Lower lobe of right lung (tissue), 2 donors: ENCODE measurements at regions not wholly inside any gene's neighbourhood (a gene's known extent, or its start where the extent isn't known, plus 50 kb on each side); places are given as distances from the start of the nearest gene placed in this dataset.

Source experiments
- ATAC-seq, 2 donors: fragments of 200-7000 bp; cut with Tn5 transposase; one replicate each; pipeline ENCODE4 v1.9.1; 2020 to 2022; ENCODE audit warnings: mild to moderate bottlenecking in 2 of 2, moderate library complexity in 2 of 2
- DNase-seq: peaks from one replicate; pipeline ENCODE4 v3.0.0-alpha.2; 2020
- H3K27ac ChIP-seq: fragments of 200-600 bp; one replicate; pipeline ENCODE4 v1.8.0; 2022
- H3K27me3 ChIP-seq: fragments of 200-600 bp; one replicate; pipeline ENCODE4 v1.8.0; 2022; ENCODE audit warnings: low read depth
- H3K36me3 ChIP-seq: fragments of 200-600 bp; one replicate; pipeline ENCODE4 v1.8.0; 2022; ENCODE audit warnings: mild to moderate bottlenecking
- H3K4me1 ChIP-seq: fragments of 200-600 bp; one replicate; pipeline ENCODE4 v1.8.0; 2022
- H3K4me3 ChIP-seq: fragments of 200-600 bp; one replicate; pipeline ENCODE4 v1.8.0; 2022; ENCODE audit warnings: mild to moderate bottlenecking
- H3K9me3 ChIP-seq: fragments of 200-600 bp; one replicate; pipeline ENCODE4 v1.8.0; 2022
- intact Hi-C: fragments of 100-400 bp; cut with DNase I; formaldehyde crosslinking; loops from one replicate; pipeline ENCODE4 v1.11.0; 2022
- TF ChIP-seq, protein P1 (sequence below): fragments of 200-600 bp; IDR thresholded peaks from one replicate; pipeline ENCODE4 v1.8.0; 2022; ENCODE audit warnings: antibody characterized with exemption, mild to moderate bottlenecking
- donor health status: DM: no; HTN: yes; CAD: no; lungs with severe emphysema.

- H3K27me3 ChIP-seq: no peaks in the 10 kb centered on the region
- ATAC-seq: no peak
- no peak overlapping the region for H3K4me3 ChIP-seq
- TF ChIP-seq, protein P1, sequence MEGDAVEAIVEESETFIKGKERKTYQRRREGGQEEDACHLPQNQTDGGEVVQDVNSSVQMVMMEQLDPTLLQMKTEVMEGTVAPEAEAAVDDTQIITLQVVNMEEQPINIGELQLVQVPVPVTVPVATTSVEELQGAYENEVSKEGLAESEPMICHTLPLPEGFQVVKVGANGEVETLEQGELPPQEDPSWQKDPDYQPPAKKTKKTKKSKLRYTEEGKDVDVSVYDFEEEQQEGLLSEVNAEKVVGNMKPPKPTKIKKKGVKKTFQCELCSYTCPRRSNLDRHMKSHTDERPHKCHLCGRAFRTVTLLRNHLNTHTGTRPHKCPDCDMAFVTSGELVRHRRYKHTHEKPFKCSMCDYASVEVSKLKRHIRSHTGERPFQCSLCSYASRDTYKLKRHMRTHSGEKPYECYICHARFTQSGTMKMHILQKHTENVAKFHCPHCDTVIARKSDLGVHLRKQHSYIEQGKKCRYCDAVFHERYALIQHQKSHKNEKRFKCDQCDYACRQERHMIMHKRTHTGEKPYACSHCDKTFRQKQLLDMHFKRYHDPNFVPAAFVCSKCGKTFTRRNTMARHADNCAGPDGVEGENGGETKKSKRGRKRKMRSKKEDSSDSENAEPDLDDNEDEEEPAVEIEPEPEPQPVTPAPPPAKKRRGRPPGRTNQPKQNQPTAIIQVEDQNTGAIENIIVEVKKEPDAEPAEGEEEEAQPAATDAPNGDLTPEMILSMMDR: no peak
- H3K36me3 ChIP-seq: no peaks in the 10 kb centered on the region
- no peak for DNase-seq
- intact Hi-C loops: no loop called here
- H3K4me1 ChIP-seq: no peaks in the 10 kb centered on the region
- H3K9me3 ChIP-seq: no peaks in the 10 kb centered on the region
- H3K27ac ChIP-seq: no peak overlapping the region
Measured at GRCh38 chr11:41660585-41660984, 201.1 kb upstream of the LRRC4C start.

DNA sequence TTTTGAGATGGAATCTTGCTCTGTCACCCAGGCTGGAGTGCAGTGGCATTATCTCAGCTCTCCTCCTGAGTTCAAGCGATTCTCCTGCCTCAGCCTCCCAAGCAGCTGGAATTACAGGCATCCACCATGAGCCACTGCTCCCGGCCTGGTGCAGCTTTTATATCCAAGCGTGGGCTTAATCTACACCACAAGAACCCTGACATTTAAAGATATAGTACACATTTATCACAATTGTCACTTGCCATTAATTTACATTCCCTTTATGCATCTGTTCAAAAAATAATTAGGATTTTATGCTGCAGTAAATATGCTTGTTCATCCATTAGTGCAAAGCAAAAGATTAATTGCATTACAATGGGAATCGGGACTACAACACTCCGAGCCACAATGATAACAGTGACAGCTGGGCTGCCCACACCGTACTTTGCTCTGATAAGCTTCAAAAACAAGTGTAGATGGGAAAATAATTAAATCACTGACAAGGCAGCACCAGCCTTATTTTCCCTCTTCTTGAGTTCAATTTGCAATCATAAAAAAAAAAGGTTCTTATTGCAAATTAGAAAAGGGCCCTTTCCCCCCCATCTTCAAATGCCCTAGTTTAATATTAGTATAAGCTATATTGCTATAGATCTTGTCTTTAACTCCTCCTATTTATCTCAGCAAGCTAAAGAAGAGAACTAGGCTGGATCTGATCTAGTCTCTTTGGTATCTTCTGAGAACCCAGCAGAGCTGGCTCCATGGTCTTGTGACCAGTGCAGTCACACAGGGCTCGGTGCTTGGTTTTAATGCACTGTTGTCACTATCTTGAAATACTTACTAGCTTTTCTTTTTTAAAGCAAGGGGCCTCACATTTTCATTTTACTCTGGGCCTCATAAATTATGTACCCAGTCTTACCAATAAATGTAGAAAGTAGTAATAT lies 206.2 kb upstream of the LRRC4C start:
- TF ChIP-seq, protein P1: no peak

GRCh38 chr11:41666951-41667653 lies 207.7 kb upstream of the LRRC4C start:
- no peaks in the 10 kb centered on the region for H3K9me3 ChIP-seq
- no peaks in the 10 kb centered on the region for H3K4me1 ChIP-seq
- ATAC-seq: no peak
- intact Hi-C loops: no loop called here
- H3K27ac ChIP-seq: no peak overlapping the region
- DNase-seq: no peak
- no peaks in the 10 kb centered on the region for H3K36me3 ChIP-seq
- TF ChIP-seq, protein P1: no peak
- no peak overlapping the region for H3K4me3 ChIP-seq
- H3K27me3 ChIP-seq: no peaks in the 10 kb centered on the region

More for the DNA sequence above, 206.2 kb upstream of the LRRC4C start:
- no peaks in the 10 kb centered on the region for H3K4me1 ChIP-seq
- intact Hi-C loops: no loop called here
- H3K36me3 ChIP-seq: no peaks in the 10 kb centered on the region
- ATAC-seq: no peak
- no peaks in the 10 kb centered on the region for H3K27me3 ChIP-seq
- H3K27ac ChIP-seq: no peak overlapping the region
- H3K9me3 ChIP-seq: no peaks in the 10 kb centered on the region
- no peak for DNase-seq
- H3K4me3 ChIP-seq: no peak overlapping the region

- intact Hi-C loops: no loop called here
- Histone ChIP-seq H3K27me3 (no peaks in the 10 kb centered on the region), H3K4me1 (no peaks in the 10 kb centered on the region), H3K27ac (no peak overlapping the region), H3K4me3 (no peak overlapping the region), H3K36me3 (no peaks in the 10 kb centered on the region), H3K9me3 (no peaks in the 10 kb centered on the region)
- ATAC-seq (no peak), DNase-seq (no peak)
- TF ChIP-seq, protein P1: no peak
Measured at GRCh38 chr11:41675205-41675604, 215.8 kb upstream of the LRRC4C start.

DNA sequence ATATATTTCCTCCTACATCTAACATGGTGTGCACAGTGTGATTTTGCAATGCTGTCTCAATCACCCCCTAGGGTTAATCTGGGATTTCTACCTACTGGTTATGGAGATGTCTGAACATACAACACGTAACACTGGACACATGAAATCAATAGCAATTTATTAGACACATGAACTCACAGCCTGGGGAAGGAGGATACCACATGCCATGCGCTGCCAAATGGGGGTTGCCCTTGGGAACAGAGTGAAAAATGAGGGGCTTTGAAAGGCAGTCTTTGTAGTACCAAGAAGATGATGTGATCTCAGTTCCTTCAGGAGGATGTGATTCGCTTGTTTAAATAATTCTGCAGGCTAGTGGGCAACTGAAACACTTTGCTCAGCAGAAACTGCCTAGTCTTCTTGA lies 253.6 kb upstream of the LRRC4C start:
- no peak for DNase-seq
- Histone ChIP-seq H3K4me3 (no peak overlapping the region), H3K27me3 (no peaks in the 10 kb centered on the region), H3K9me3 (no peaks in the 10 kb centered on the region), H3K27ac (no peak overlapping the region), H3K4me1 (no peaks in the 10 kb centered on the region), H3K36me3 (no peaks in the 10 kb centered on the region)
- ATAC-seq: no peak
- TF ChIP-seq, protein P1: no peak
- intact Hi-C loops: no loop called here
